ENCODE measurements at regions not wholly inside any gene's neighbourhood (a gene's known extent, or its start where the extent isn't known, plus 50 kb on each side); places are given as distances from the start of the nearest gene placed in this dataset.

DNA sequence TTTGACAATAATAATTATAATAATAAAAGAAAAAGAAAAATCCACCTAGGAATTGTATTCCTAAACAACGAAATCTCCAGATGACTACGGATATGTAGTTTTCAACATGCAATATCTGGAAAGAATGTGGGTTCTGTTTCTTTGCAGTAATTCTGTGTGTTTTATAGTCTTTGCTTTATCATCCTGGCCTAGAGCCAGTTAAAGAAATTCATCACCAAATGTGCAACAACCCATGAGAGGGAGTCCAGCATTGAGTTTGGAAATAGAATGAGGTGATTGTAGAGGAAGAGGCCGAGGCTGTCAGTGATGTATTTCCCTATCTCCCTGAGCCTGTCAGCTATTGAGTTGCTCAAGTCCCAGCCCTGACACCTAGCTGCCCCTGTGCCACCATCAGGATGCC lies 200.5 kb upstream of the DCN start:
- Histone ChIP-seq H3K79me2 (ENCODE audit: low read length) (no peaks in the 10 kb centered on the region), H3K36me3 (ENCODE audit: low read depth, low read length) (no peaks in the 10 kb centered on the region), H3K9ac (ENCODE audit: low read length) (no peak overlapping the region), H3K4me2 (ENCODE audit: low read length) (no peak overlapping the region), H3K9me3 (ENCODE audit: low read length) (no peaks in the 10 kb centered on the region), H2AFZ (ENCODE audit: low read length) (no peak overlapping the region), H3K4me3 (ENCODE audit: low read length) (no peak overlapping the region), H3F3A (ENCODE audit: low read length, unreplicated experiment) (no peaks in the 10 kb centered on the region), H3K27me3 (ENCODE audit: low read length) (no peaks in the 10 kb centered on the region), H3K27ac (ENCODE audit: low read length) (no peak overlapping the region), H3K9me2 (replicated peaks; ENCODE audit: low read length) (no peaks in the 10 kb centered on the region), H4K20me1 (ENCODE audit: low read length) (no peaks in the 10 kb centered on the region), H3K4me1 (ENCODE audit: insufficient read depth, low read length) (peaks cover 6% of the 10 kb centered on the region; the same call in 1 of the 2 replicates)
- CTCF ChIA-PET = interaction anchor here (0.8 to 1.2 kb wide), 3 partner anchors 312 to 1025 kb away, joined by 3 to 13 read pairs (median 4); partner anchors contain the start of gene BTG1
- POLR2A ChIA-PET (ENCODE audit: unreplicated experiment) = interaction anchor here (0.6 kb wide), 1 partner anchor 761 kb away, joined by 5 read pairs; no protein-coding TSS in a partner anchor
- no peak for TF ChIP-seq EZH2 (IDR thresholded peaks at IDR 0.05; ENCODE audit: low read length, unreplicated experiment)
- TF ChIP-seq, protein P1, sequence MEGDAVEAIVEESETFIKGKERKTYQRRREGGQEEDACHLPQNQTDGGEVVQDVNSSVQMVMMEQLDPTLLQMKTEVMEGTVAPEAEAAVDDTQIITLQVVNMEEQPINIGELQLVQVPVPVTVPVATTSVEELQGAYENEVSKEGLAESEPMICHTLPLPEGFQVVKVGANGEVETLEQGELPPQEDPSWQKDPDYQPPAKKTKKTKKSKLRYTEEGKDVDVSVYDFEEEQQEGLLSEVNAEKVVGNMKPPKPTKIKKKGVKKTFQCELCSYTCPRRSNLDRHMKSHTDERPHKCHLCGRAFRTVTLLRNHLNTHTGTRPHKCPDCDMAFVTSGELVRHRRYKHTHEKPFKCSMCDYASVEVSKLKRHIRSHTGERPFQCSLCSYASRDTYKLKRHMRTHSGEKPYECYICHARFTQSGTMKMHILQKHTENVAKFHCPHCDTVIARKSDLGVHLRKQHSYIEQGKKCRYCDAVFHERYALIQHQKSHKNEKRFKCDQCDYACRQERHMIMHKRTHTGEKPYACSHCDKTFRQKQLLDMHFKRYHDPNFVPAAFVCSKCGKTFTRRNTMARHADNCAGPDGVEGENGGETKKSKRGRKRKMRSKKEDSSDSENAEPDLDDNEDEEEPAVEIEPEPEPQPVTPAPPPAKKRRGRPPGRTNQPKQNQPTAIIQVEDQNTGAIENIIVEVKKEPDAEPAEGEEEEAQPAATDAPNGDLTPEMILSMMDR (conservative IDR thresholded peaks at IDR 0.05; ENCODE audit: low read depth, low read length) = no peak
- no peak for TF ChIP-seq EZH2phosphoT487 (IDR thresholded peaks at IDR 0.05; ENCODE audit: borderline replicate concordance, low read length)
- no TSS peak for BruUV-seq (replicated peaks)
- no peak for DNase-seq
- intact Hi-C loops (cut with micrococcal nuclease) = loop anchor here (2.0 to 10.0 kb wide), 6 partner anchors 196 to 1264 kb away; no protein-coding TSS in a partner anchor
- ATAC-seq = no peak

DNA sequence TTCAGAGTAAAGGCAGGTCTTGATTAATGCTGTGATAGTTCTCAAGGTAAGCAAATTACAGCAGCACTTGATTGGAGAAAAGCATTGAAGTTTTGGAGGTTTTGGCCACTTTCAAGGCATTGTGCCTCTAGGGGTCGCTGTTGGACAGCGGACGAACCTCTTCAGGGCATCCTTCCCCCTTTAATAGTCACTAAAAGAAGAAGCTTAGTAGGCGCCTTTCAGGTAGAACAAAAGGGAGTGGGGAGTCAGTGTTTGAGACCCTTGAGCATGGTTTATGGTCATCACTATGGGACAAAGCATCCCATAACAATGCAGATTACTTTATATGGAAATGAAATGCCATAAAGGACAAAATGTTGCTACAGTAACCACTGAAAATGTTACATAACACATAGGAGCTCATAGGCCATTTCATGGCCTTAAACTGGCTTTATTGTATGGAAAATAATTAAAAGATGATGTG lies 199.5 kb upstream of the DCN start:
- intact Hi-C loops (cut with micrococcal nuclease) = loop anchor here (1.0 to 10.0 kb wide), 8 partner anchors 197 to 1265 kb away; no protein-coding TSS in a partner anchor
- peak overlapping the region; percentile 63 for H2AFZ ChIP-seq (ENCODE audit: low read length)
- ATAC-seq (peak; percentile 84), DNase-seq (peak; percentile 90)
- H3K4me1 ChIP-seq (ENCODE audit: insufficient read depth, low read length) = peaks cover 6% of the 10 kb centered on the region; the same call in 1 of the 2 replicates
- H4K20me1 ChIP-seq (ENCODE audit: low read length) = no peaks in the 10 kb centered on the region
- no peak for TF ChIP-seq EZH2phosphoT487 (IDR thresholded peaks at IDR 0.05; ENCODE audit: borderline replicate concordance, low read length)
- TF ChIP-seq, protein P1 (conservative IDR thresholded peaks at IDR 0.05; ENCODE audit: low read depth, low read length) = peak; percentile 94
- peak overlapping the region; percentile 80 for H3K4me2 ChIP-seq (ENCODE audit: low read length)
- H3K9me2 ChIP-seq (replicated peaks; ENCODE audit: low read length) = no peaks in the 10 kb centered on the region
- peak overlapping the region; percentile 31 for H3K9ac ChIP-seq (ENCODE audit: low read length)
- no TSS peak for BruUV-seq (replicated peaks)
- no peaks in the 10 kb centered on the region for H3K9me3 ChIP-seq (ENCODE audit: low read length)
- CTCF ChIA-PET = interaction anchor here (0.5 to 1.2 kb wide), 10 partner anchors 313 to 1189 kb away, joined by 3 to 13 read pairs (median 4); partner anchors contain the start of gene BTG1
- no peaks in the 10 kb centered on the region for H3K79me2 ChIP-seq (ENCODE audit: low read length)
- 0 out of 2 replicates have a peak overlapping the region, but pooled peaks have one; percentile 6 for H3K27ac ChIP-seq (ENCODE audit: low read length)
- POLR2A ChIA-PET (ENCODE audit: unreplicated experiment) = interaction anchor here (0.6 kb wide), 1 partner anchor 9 kb away, joined by 3 read pairs; no protein-coding TSS in a partner anchor
- no peaks in the 10 kb centered on the region for H3F3A ChIP-seq (ENCODE audit: low read length, unreplicated experiment)
- H3K36me3 ChIP-seq (ENCODE audit: low read depth, low read length) = no peaks in the 10 kb centered on the region
- no peaks in the 10 kb centered on the region for H3K27me3 ChIP-seq (ENCODE audit: low read length)
- peak overlapping the region; percentile 49 for H3K4me3 ChIP-seq (ENCODE audit: low read length)

DNA sequence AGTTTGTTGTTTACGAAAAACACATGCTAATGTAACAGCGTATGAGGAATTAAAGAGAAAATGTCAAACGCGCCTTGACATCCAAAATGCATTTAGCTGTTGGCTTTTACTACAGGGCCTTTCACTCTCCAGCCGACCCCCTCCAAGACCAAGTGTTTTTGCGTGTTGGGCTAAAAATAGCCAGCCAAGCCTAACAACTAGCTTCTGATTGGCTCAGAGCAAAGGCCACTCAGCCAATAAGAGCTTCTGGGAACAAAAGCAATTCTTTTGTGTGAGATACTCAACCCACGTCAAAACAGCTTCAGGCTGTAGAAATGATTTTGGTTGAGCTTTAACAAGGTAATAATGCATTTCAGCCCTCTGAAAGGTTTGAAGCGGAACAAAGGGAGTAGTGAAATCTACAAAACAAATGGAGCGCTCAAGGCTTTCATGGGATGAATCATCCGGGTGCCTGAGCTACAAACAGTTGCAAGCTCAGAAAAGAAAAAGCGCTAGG lies 198.7 kb upstream of the DCN start:
- peak; percentile 40 for DNase-seq
- POLR2A ChIA-PET (ENCODE audit: unreplicated experiment) = interaction anchor here (0.6 to 0.9 kb wide), 2 partner anchors 10 to 765 kb away, joined by 3 to 7 read pairs; partner anchors contain the start of gene BTG1

More for the DNA sequence above, 198.7 kb upstream of the DCN start:
- no peaks in the 10 kb centered on the region for H3K9me2 ChIP-seq (replicated peaks; ENCODE audit: low read length)
- no peaks in the 10 kb centered on the region for H3K27me3 ChIP-seq (ENCODE audit: low read length)
- H3K9me3 ChIP-seq (ENCODE audit: low read length) = no peaks in the 10 kb centered on the region
- no peaks in the 10 kb centered on the region for H4K20me1 ChIP-seq (ENCODE audit: low read length)
- no peaks in the 10 kb centered on the region for H3F3A ChIP-seq (ENCODE audit: low read length, unreplicated experiment)
- peak overlapping the region; percentile 31; the same call in 1 of the 2 replicates for H3K9ac ChIP-seq (ENCODE audit: low read length)
- CTCF ChIA-PET = interaction anchor here (0.9 kb wide), 1 partner anchor 1189 kb away, joined by 8 read pairs; no protein-coding TSS in a partner anchor
- TF ChIP-seq EZH2phosphoT487 (IDR thresholded peaks at IDR 0.05; ENCODE audit: borderline replicate concordance, low read length) (no peak), EZH2 (IDR thresholded peaks at IDR 0.05; ENCODE audit: low read length, unreplicated experiment) (no peak)
- TF ChIP-seq, protein P1 (conservative IDR thresholded peaks at IDR 0.05; ENCODE audit: low read depth, low read length) = no peak
- H3K36me3 ChIP-seq (ENCODE audit: low read depth, low read length) = no peaks in the 10 kb centered on the region
- peak overlapping the region; percentile 6 for H3K27ac ChIP-seq (ENCODE audit: low read length)
- peak overlapping the region; percentile 63 for H2AFZ ChIP-seq (ENCODE audit: low read length)
- ATAC-seq = peak; percentile 67
- no peaks in the 10 kb centered on the region for H3K79me2 ChIP-seq (ENCODE audit: low read length)
- BruUV-seq (replicated peaks) = no TSS peak
- peaks cover 6% of the 10 kb centered on the region; the same call in 1 of the 2 replicates for H3K4me1 ChIP-seq (ENCODE audit: insufficient read depth, low read length)
- H3K4me2 ChIP-seq (ENCODE audit: low read length) = peak overlapping the region; percentile 80
- intact Hi-C loops (cut with micrococcal nuclease) = loop anchor here (5.0 to 10.0 kb wide), 3 partner anchors 313 to 1266 kb away; no protein-coding TSS in a partner anchor
- H3K4me3 ChIP-seq (ENCODE audit: low read length) = peak overlapping the region; percentile 49

Data from PC-3 (cell line).